ENCODE measurements at regions not wholly inside any gene's neighbourhood (a gene's known extent, or its start where the extent isn't known, plus 50 kb on each side); places are given as distances from the start of the nearest gene placed in this dataset.

GRCh38 chr17:73984941-73985340, 218.5 kb upstream of the RPL38 start:
- no peak for TF ChIP-seq ZNF512 (CRISPR knock-in tag; IDR thresholded peaks at IDR 0.05)
- TF ChIP-seq CTCF (CRISPR knock-in tag; IDR thresholded peaks at IDR 0.05): no peak
- TF ChIP-seq ZMYM4 (CRISPR knock-in tag; IDR thresholded peaks at IDR 0.05): no peak
- TF ChIP-seq POLR2A (IDR thresholded peaks at IDR 0.05; ENCODE audit: insufficient read depth in 1 of 2, low read depth in 2 of 2, low read length in 2 of 2): no peak
- no peak for TF ChIP-seq ZNF570 (CRISPR knock-in tag; IDR thresholded peaks at IDR 0.05; ENCODE audit: borderline replicate concordance)
- no peak for TF ChIP-seq REL (CRISPR knock-in tag; conservative IDR thresholded peaks at IDR 0.05)
- TF ChIP-seq ZNF580 (CRISPR knock-in tag; IDR thresholded peaks at IDR 0.05; ENCODE audit: borderline replicate concordance, low read depth): no peak
- TF ChIP-seq ZNF367 (CRISPR knock-in tag; IDR thresholded peaks at IDR 0.05; ENCODE audit: borderline replicate concordance): no peak
- TF ChIP-seq ZNF496 (CRISPR knock-in tag; IDR thresholded peaks at IDR 0.05; ENCODE audit: insufficient replicate concordance): no peak

Data from HepG2 (cell line).